ENCODE measurements at regions not wholly inside any gene's neighbourhood (a gene's known extent, or its start where the extent isn't known, plus 50 kb on each side); places are given as distances from the start of the nearest gene placed in this dataset.

DNA sequence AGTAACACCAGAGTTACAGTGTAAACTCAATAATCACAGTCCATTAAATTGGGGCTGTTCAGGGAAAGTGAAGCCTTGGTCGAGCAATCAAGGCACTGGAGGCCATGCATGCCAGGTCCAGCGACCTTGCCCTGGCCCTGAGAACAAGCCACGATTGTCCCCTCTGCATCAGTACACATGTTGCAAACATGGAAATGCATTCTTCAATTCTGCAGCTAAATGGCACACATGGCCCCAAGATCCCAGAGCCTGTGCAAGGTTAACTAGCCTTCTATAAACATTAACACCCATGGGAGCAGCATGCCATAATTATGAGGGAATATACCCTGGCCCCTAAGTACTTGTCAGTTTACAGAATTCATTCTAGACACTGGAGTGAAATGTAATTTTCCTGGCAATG, 204.7 kb downstream of the HS3ST3B1 start:
- TF ChIP-seq RAD21 (IDR thresholded peaks at IDR 0.05 in 1 of 2, conservative IDR thresholded peaks at IDR 0.05 in 1 of 2; ENCODE audit: low read depth in 2 of 2, low read length in 2 of 2) (no peak), FOSL1 (IDR thresholded peaks at IDR 0.05; ENCODE audit: insufficient read depth, low read depth, low read length) (no peak), JUND (IDR thresholded peaks at IDR 0.05; ENCODE audit: low read length) (no peak), RNF2 (IDR thresholded peaks at IDR 0.05; ENCODE audit: borderline replicate concordance, low read depth, low read length, missing control alignments, poor library complexity, severe bottlenecking) (no peak), RBBP5 (IDR thresholded peaks at IDR 0.05; ENCODE audit: borderline replicate concordance, low read depth, low read length) (no peak), TBP (IDR thresholded peaks at IDR 0.05; ENCODE audit: low read depth, low read length) (no peak), CREB1 (IDR thresholded peaks at IDR 0.05) (no peak), POLR2A (IDR thresholded peaks at IDR 0.05; ENCODE audit: control extremely low read depth in 1 of 2, low read depth in 2 of 2, low read length in 2 of 2) (no peak)
- TF ChIP-seq, protein P1, sequence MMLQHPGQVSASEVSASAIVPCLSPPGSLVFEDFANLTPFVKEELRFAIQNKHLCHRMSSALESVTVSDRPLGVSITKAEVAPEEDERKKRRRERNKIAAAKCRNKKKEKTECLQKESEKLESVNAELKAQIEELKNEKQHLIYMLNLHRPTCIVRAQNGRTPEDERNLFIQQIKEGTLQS (IDR thresholded peaks at IDR 0.05; ENCODE audit: insufficient read depth, low read depth, low read length) = no peak
- TF ChIP-seq, protein P2, sequence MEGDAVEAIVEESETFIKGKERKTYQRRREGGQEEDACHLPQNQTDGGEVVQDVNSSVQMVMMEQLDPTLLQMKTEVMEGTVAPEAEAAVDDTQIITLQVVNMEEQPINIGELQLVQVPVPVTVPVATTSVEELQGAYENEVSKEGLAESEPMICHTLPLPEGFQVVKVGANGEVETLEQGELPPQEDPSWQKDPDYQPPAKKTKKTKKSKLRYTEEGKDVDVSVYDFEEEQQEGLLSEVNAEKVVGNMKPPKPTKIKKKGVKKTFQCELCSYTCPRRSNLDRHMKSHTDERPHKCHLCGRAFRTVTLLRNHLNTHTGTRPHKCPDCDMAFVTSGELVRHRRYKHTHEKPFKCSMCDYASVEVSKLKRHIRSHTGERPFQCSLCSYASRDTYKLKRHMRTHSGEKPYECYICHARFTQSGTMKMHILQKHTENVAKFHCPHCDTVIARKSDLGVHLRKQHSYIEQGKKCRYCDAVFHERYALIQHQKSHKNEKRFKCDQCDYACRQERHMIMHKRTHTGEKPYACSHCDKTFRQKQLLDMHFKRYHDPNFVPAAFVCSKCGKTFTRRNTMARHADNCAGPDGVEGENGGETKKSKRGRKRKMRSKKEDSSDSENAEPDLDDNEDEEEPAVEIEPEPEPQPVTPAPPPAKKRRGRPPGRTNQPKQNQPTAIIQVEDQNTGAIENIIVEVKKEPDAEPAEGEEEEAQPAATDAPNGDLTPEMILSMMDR (IDR thresholded peaks at IDR 0.05; ENCODE audit: control extremely low read depth in 1 of 3, insufficient read depth in 1 of 3, low read depth in 1 of 3, low read length in 3 of 3) = no peak
- TF ChIP-seq, protein P3, sequence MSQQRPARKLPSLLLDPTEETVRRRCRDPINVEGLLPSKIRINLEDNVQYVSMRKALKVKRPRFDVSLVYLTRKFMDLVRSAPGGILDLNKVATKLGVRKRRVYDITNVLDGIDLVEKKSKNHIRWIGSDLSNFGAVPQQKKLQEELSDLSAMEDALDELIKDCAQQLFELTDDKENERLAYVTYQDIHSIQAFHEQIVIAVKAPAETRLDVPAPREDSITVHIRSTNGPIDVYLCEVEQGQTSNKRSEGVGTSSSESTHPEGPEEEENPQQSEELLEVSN (IDR thresholded peaks at IDR 0.05) = no peak

All from H1 (cell line).